Gastrocnemius medialis (tissue), 4 donors: ENCODE measurements at regions not wholly inside any gene's neighbourhood (a gene's known extent, or its start where the extent isn't known, plus 50 kb on each side); places are given as distances from the start of the nearest gene placed in this dataset.

Experiments used
- POLR2A ChIP-seq, 2 donors: fragments of 450-650 bp; IDR thresholded peaks; one replicate each; pipeline ENCODE4 v1.6.1; 2017; ENCODE audit warnings: antibody characterized with exemption in 2 of 2, mild to moderate bottlenecking in 2 of 2, moderate library complexity in 2 of 2
- TF ChIP-seq, protein P1 (sequence below), 5 experiments: fragments of 450-650 bp in 3 of 5; fragments of 200-600 bp in 2 of 5; sonication (generic) in 2 of 5; IDR thresholded peaks in 4 of 5; conservative IDR thresholded peaks in 1 of 5; 1 replicate in 4 of 5; 2 replicates in 1 of 5; pipeline ENCODE4 v1.5.1; 2016 to 2019; ENCODE audit warnings: antibody characterized with exemption in 5 of 5, mild to moderate bottlenecking in 3 of 5, moderate library complexity in 3 of 5

DNA sequence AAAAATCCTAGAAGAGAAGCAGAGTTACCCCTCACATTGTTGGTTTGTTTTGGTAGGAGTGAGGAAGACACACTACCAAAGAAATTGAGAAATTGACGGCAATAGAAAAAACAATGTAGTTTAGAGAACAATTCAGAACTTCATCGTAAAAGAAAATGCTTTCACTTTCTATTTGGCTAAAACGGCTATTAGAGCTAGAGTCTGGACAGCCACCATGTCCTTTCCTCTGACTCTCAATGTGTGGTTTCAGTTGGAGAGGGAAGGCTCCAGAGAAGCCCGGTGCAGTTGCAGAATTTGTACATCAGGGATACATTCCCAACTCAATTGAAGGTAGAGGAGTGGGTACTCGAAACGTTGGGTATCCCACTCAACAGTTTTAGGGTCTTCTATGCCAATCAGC is 535.3 kb downstream of the GALC start:
- TF ChIP-seq, protein P1, sequence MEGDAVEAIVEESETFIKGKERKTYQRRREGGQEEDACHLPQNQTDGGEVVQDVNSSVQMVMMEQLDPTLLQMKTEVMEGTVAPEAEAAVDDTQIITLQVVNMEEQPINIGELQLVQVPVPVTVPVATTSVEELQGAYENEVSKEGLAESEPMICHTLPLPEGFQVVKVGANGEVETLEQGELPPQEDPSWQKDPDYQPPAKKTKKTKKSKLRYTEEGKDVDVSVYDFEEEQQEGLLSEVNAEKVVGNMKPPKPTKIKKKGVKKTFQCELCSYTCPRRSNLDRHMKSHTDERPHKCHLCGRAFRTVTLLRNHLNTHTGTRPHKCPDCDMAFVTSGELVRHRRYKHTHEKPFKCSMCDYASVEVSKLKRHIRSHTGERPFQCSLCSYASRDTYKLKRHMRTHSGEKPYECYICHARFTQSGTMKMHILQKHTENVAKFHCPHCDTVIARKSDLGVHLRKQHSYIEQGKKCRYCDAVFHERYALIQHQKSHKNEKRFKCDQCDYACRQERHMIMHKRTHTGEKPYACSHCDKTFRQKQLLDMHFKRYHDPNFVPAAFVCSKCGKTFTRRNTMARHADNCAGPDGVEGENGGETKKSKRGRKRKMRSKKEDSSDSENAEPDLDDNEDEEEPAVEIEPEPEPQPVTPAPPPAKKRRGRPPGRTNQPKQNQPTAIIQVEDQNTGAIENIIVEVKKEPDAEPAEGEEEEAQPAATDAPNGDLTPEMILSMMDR (IDR thresholded peaks at IDR 0.05 in 4 of 5, conservative IDR thresholded peaks at IDR 0.05 in 1 of 5): no peak
- TF ChIP-seq POLR2A (IDR thresholded peaks at IDR 0.05): no peak
